ENCODE measurements at regions not wholly inside any gene's neighbourhood (a gene's known extent, or its start where the extent isn't known, plus 50 kb on each side); places are given as distances from the start of the nearest gene placed in this dataset.

- TF ChIP-seq RCOR1 (IDR thresholded peaks at IDR 0.05; ENCODE audit: low read depth, low read length) = no peak
- no peak for TF ChIP-seq CHD2 (IDR thresholded peaks at IDR 0.05; ENCODE audit: low read length, partially characterized antibody)
- no peak for TF ChIP-seq PBX3 (IDR thresholded peaks at IDR 0.05)
- TF ChIP-seq CTCF (IDR thresholded peaks at IDR 0.05) = no peak
- TF ChIP-seq GATA3 (IDR thresholded peaks at IDR 0.05; ENCODE audit: borderline replicate concordance) = no peak
- no peak for TF ChIP-seq BCL3 (IDR thresholded peaks at IDR 0.05)
- no peak for TF ChIP-seq TP53 (CRISPR knock-in tag; IDR thresholded peaks at IDR 0.05)
- TF ChIP-seq ESRRA (IDR thresholded peaks at IDR 0.05; ENCODE audit: borderline replicate concordance, low read length) = no peak
Observed at GRCh38 chr12:85747941-85748495, 88.2 kb downstream of the RASSF9 start.
